ENCODE measurements at regions not wholly inside any gene's neighbourhood (a gene's known extent, or its start where the extent isn't known, plus 50 kb on each side); places are given as distances from the start of the nearest gene placed in this dataset.

- Histone ChIP-seq H3K9me3 (no peaks in the 10 kb centered on the region), H3K27me3 (no peaks in the 10 kb centered on the region), H3K4me1 (no peaks in the 10 kb centered on the region), H3K27ac (no peak overlapping the region), H3K4me3 (no peak overlapping the region), H3K36me3 (no peaks in the 10 kb centered on the region)
- DNase-seq = no peak
- intact Hi-C loops (cut with DNase I; ENCODE audit: low total_unique reads) = no loop called here
- TF ChIP-seq CTCF (IDR thresholded peaks at IDR 0.05) = no peak
- TF ChIP-seq POLR2A (IDR thresholded peaks at IDR 0.05) = no peak
Observed at GRCh38 chr4:62196338-62196737, 996.2 kb downstream of the ADGRL3 start.

GRCh38 chr4:62194342-62194741 is 994.2 kb downstream of the ADGRL3 start:
- Histone ChIP-seq H3K36me3 (no peaks in the 10 kb centered on the region), H3K4me1 (no peaks in the 10 kb centered on the region), H3K9me3 (no peaks in the 10 kb centered on the region), H3K27ac (no peak overlapping the region), H3K27me3 (no peaks in the 10 kb centered on the region), H3K4me3 (no peak overlapping the region)
- TF ChIP-seq CTCF (IDR thresholded peaks at IDR 0.05) (no peak), POLR2A (IDR thresholded peaks at IDR 0.05) (no peak)
- no peak for DNase-seq
- intact Hi-C loops (cut with DNase I; ENCODE audit: low total_unique reads) = no loop called here

- no peak for TF ChIP-seq POLR2A (IDR thresholded peaks at IDR 0.05)
- no peak for TF ChIP-seq CTCF (IDR thresholded peaks at IDR 0.05)
- Histone ChIP-seq H3K36me3 (no peaks in the 10 kb centered on the region), H3K9me3 (no peaks in the 10 kb centered on the region), H3K27me3 (no peaks in the 10 kb centered on the region), H3K4me1 (no peaks in the 10 kb centered on the region), H3K4me3 (no peak overlapping the region), H3K27ac (no peak overlapping the region)
- intact Hi-C loops (cut with DNase I; ENCODE audit: low total_unique reads) = no loop called here
- DNase-seq = no peak
Observed at GRCh38 chr4:62193761-62194160, 993.6 kb downstream of the ADGRL3 start.

DNA sequence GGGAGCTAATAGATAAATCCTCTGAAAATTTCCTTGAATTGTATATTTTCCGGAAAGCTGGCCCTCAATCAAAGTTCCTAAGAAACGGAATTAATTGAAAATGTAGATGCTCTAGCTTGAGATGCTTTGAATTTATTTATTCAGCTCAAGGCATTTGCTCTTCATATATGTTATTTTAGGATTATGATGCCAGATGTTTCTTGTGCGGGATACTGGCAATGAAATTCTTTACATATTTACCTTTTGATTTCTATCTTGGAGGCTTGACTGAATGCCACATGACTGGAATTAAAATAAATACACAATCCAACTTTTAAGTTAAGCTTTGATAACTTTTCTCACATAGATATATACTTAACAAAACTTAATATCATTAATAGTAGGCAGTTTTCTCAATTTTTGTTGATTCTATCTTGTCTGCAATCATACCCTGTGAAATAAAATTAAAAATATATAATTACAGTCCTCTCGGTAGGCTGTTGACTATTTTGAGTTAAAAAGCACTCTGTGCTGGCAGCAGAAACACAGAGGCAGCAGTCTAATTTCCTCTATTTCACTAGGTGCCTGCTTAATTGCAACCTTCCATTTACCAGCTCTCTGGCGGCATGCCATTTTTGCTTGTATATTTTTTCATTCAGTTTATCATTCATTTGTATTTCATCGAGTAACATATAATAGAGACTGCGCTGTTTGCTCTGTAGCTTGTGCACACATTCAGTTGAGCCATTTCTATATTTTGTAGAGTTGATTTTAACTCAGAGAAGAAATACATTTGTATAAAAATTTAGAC is 991.5 kb downstream of the ADGRL3 start:
- no peaks in the 10 kb centered on the region for H3K9me3 ChIP-seq
- no peak overlapping the region for H3K4me3 ChIP-seq
- no peaks in the 10 kb centered on the region for H3K27me3 ChIP-seq
- intact Hi-C loops (cut with DNase I; ENCODE audit: low total_unique reads) = no loop called here
- no peaks in the 10 kb centered on the region for H3K4me1 ChIP-seq
- DNase-seq = no peak
- no peaks in the 10 kb centered on the region for H3K36me3 ChIP-seq
- TF ChIP-seq POLR2A (IDR thresholded peaks at IDR 0.05) (no peak), CTCF (IDR thresholded peaks at IDR 0.05) (no peak)
- no peak overlapping the region for H3K27ac ChIP-seq

DNA sequence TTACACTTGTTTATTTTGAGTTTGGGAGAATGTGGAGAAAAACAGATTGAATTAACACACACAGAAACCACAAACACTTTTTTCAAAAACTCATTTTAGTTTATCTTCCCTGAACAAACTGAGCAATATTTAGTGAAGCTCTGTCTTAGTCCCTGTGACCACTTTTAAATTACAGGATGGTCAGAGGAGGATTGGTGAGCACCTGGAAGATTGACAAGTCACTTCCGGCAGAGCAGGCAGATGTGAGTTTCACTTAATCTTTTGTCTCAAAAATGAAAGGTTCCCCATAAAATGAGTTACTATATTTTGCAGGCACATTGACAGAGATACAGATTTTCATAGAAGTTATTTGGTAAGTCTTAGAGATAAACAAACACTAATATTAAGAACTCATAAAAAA is 970.1 kb downstream of the ADGRL3 start:
- no peak overlapping the region for H3K4me3 ChIP-seq
- no peaks in the 10 kb centered on the region for H3K36me3 ChIP-seq
- H3K4me1 ChIP-seq = no peaks in the 10 kb centered on the region
- no peaks in the 10 kb centered on the region for H3K27me3 ChIP-seq
- H3K27ac ChIP-seq = no peak overlapping the region
- no peaks in the 10 kb centered on the region for H3K9me3 ChIP-seq
- no peak for TF ChIP-seq CTCF (IDR thresholded peaks at IDR 0.05)
- intact Hi-C loops (cut with DNase I; ENCODE audit: low total_unique reads) = no loop called here
- no peak for DNase-seq

Measured in uterus (tissue), 3 donors.